Endothelial cell of umbilical vein (primary cell): ENCODE measurements at regions not wholly inside any gene's neighbourhood (a gene's known extent, or its start where the extent isn't known, plus 50 kb on each side); places are given as distances from the start of the nearest gene placed in this dataset.

Experiments
- BruUV-seq: library from RNA; stranded (reverse); fragments of 400-500 nt; replicated peaks from 2 replicates; lab custom pipeline; 2021; lab: Mats Ljungman, UMichigan
- CTCF ChIA-PET: fragments of 300-600, 350-600 bp; sonication (Branson Sonifier 250); formaldehyde crosslinking; loops from one replicate; lab custom pipeline; 2021; ENCODE audit warnings: antibody characterized with exemption, inconsistent platforms; lab: Charles Lee
- POLR2A ChIA-PET: fragments of 300-600, 350-600 bp; sonication (Branson Sonifier 250); formaldehyde crosslinking; loops from one replicate; lab custom pipeline; 2021; ENCODE audit warnings: antibody characterized with exemption, inconsistent platforms; lab: Charles Lee
- DNase-seq: peaks from one replicate; pipeline ENCODE4 v3.0.0-alpha.2; 2011; ENCODE audit warnings: low read depth, low spot score
- FAIRE-seq: peaks from 2 replicates; lab custom pipeline; 2011; peaks lifted over from hg19 to GRCh38; lab: Jason Lieb, UNC
- H2AFZ ChIP-seq: 2 replicates; pipeline ENCODE4 v1.6.0; 2012; ENCODE audit warnings: low read depth, low read length, control low read depth, inconsistent platforms
- H3K27ac ChIP-seq: 2 replicates; pipeline ENCODE4 v1.5.1; 2011; ENCODE audit warnings: low read depth, mild to moderate bottlenecking, control low read depth, low read length, moderate library complexity; ENCODE audit not compliant: insufficient read depth
- H3K27me3 ChIP-seq, 2 experiments: 2 replicates each; pipeline versions ENCODE4 v1.6.0 to v1.6.1; 2011; ENCODE audit warnings: low read length in 2 of 2, mixed read lengths in 1 of 2; ENCODE audit not compliant: control insufficient read depth in 2 of 2, insufficient read depth in 2 of 2
- H3K36me3 ChIP-seq, 2 experiments: 2 replicates in 1 of 2; 3 replicates in 1 of 2; pipeline ENCODE4 v1.5.1; 2011; ENCODE audit warnings: low read length in 2 of 2, mild to moderate bottlenecking in 1 of 2, moderate library complexity in 1 of 2; ENCODE audit not compliant: control insufficient read depth in 2 of 2, insufficient read depth in 2 of 2; ENCODE audit errors: extremely low read depth in 1 of 2
- H3K4me1 ChIP-seq: 3 replicates; pipeline ENCODE4 v1.5.1; 2011; ENCODE audit warnings: mild to moderate bottlenecking, low read length; ENCODE audit not compliant: control insufficient read depth, insufficient read depth; ENCODE audit errors: extremely low read depth
- H3K4me2 ChIP-seq: 2 replicates; pipeline ENCODE4 v1.6.1; 2011; ENCODE audit warnings: low read length, control low read depth, mixed read lengths; ENCODE audit not compliant: insufficient read depth
- H3K4me3 ChIP-seq, 3 experiments: fragments of 200-600 bp in 1 of 3; sonication (generic), shearing (Covaris generic) in 1 of 3; replicated peaks in 1 of 3; 2 replicates each; pipeline ENCODE4 v1.5.1; 2011 to 2016; ENCODE audit warnings: control low read depth in 3 of 3, low read length in 3 of 3, mild to moderate bottlenecking in 2 of 3, inconsistent platforms in 1 of 3, low read depth in 1 of 3, moderate library complexity in 1 of 3; ENCODE audit not compliant: insufficient read depth in 1 of 3
- H3K79me2 ChIP-seq: 2 replicates; pipeline ENCODE4 v1.6.0; 2012; ENCODE audit warnings: low read length, inconsistent platforms; ENCODE audit not compliant: control insufficient read depth, insufficient read depth
- H3K9ac ChIP-seq: replicated peaks from 2 replicates; pipeline ENCODE3; 2011; ENCODE audit warnings: low read length, control low read depth; ENCODE audit not compliant: insufficient read depth; ENCODE audit errors: extremely low read depth
- H3K9me1 ChIP-seq: replicated peaks from 3 replicates; pipeline ENCODE4 v1.6.0; 2011; ENCODE audit warnings: mild to moderate bottlenecking, low read length; ENCODE audit not compliant: control insufficient read depth, insufficient read depth; ENCODE audit errors: extremely low read depth
- H3K9me3 ChIP-seq: replicated peaks from 2 replicates; pipeline ENCODE4 v1.5.1; 2012; ENCODE audit warnings: low read length, inconsistent platforms; ENCODE audit not compliant: control insufficient read depth, insufficient read depth
- H4K20me1 ChIP-seq: replicated peaks from 2 replicates; pipeline ENCODE3; 2011; ENCODE audit warnings: mild to moderate bottlenecking, low read length; ENCODE audit not compliant: control insufficient read depth, insufficient read depth; ENCODE audit errors: extremely low read depth
- EZH2 ChIP-seq: IDR thresholded peaks from 2 replicates; pipeline ENCODE4 v1.6.1; 2012; ENCODE audit warnings: borderline replicate concordance, low read depth, mild to moderate bottlenecking, moderate library complexity, low read length, inconsistent platforms; ENCODE audit not compliant: severe bottlenecking
- FOS ChIP-seq: IDR thresholded peaks from 2 replicates; pipeline ENCODE4 v1.6.1; 2011; ENCODE audit warnings: mild to moderate bottlenecking, low read length, moderate library complexity, borderline replicate concordance; ENCODE audit not compliant: insufficient read depth
- GATA2 ChIP-seq: IDR thresholded peaks from 2 replicates; pipeline ENCODE4 v1.7.0; 2011; ENCODE audit warnings: low read depth, mild to moderate bottlenecking, moderate library complexity, mixed read lengths, low read length; ENCODE audit not compliant: insufficient read length, insufficient read depth
- JUN ChIP-seq: IDR thresholded peaks from 2 replicates; pipeline ENCODE4 v1.6.1; 2011; ENCODE audit warnings: borderline replicate concordance, low read depth; ENCODE audit not compliant: insufficient read length, insufficient read depth
- MYC ChIP-seq: IDR thresholded peaks from one replicate; pipeline ENCODE4 v1.6.1; 2011; ENCODE audit warnings: mild to moderate bottlenecking, low read depth, low read length
- POLR2A ChIP-seq: IDR thresholded peaks from 2 replicates; pipeline ENCODE4 v1.6.1; 2012; ENCODE audit warnings: low read depth, mild to moderate bottlenecking, control low read depth, low read length
- POLR2AphosphoS5 ChIP-seq: IDR thresholded peaks from 2 replicates; pipeline ENCODE4 v1.6.1; 2012; ENCODE audit warnings: low read depth, mild to moderate bottlenecking, control low read depth, low read length, moderate library complexity; ENCODE audit not compliant: insufficient read depth
- dilution Hi-C: fragments of 300-500 bp; cut with MboI; formaldehyde crosslinking; loops from one replicate; pipeline ENCODE4 v1.15.0; 2019; ENCODE audit warnings: low sequenced_read_pairs; ENCODE audit not compliant: extremely low pct_ligation_motif_present
- intact Hi-C: fragments of 100-400 bp; cut with micrococcal nuclease; formaldehyde crosslinking; loops from one replicate; pipeline ENCODE4 v1.10.0; 2022
- TF ChIP-seq, protein P1 (sequence below): IDR thresholded peaks from 2 replicates; pipeline ENCODE4 v1.6.1; 2011; ENCODE audit not compliant: insufficient read depth, insufficient read length
- TF ChIP-seq, protein P2 (sequence below), 2 donors: IDR thresholded peaks; 1 replicate in 1 of 2; 2 replicates in 1 of 2; pipeline ENCODE4 v1.5.1; 2011; ENCODE audit warnings: low read length in 2 of 2, mild to moderate bottlenecking in 2 of 2, moderate library complexity in 2 of 2, control low read depth in 1 of 2, inconsistent platforms in 1 of 2, low read depth in 1 of 2; ENCODE audit not compliant: insufficient read depth in 1 of 2; ENCODE audit errors: extremely low read depth in 1 of 2

- ChIA-PET CTCF (interaction anchor here (1.0 to 1.4 kb wide), 2 partner anchors 24 to 86 kb away, joined by 3 to 5 read pairs; no protein-coding TSS in a partner anchor), POLR2A (interaction anchor here (0.6 kb wide), 1 partner anchor 20 kb away, joined by 3 read pairs; no protein-coding TSS in a partner anchor)
- FAIRE-seq, result no peak
- no peak for DNase-seq
- intact Hi-C loops, result loop anchor here (5.0 kb wide), 1 partner anchor 37 kb away; no protein-coding TSS in a partner anchor
- Histone ChIP-seq H4K20me1 (no peaks in the 10 kb centered on the region), H3K36me3 (no peaks in the 10 kb centered on the region), H3K4me1 (peaks cover 10% of the 10 kb centered on the region), H2AFZ (no peak overlapping the region), H3K9me1 (no peaks in the 10 kb centered on the region), H3K27me3 (no peaks in the 10 kb centered on the region), H3K4me3 (no peak overlapping the region), H3K79me2 (no peaks in the 10 kb centered on the region), H3K4me2 (no peak overlapping the region), H3K9me3 (no peaks in the 10 kb centered on the region), H3K27ac (peak overlapping the region; percentile 28), H3K9ac (no peak overlapping the region)
- TF ChIP-seq POLR2AphosphoS5 (no peak), JUN (no peak), MYC (no peak), EZH2 (no peak), GATA2 (no peak), FOS (no peak), POLR2A (no peak)
- TF ChIP-seq, protein P1, sequence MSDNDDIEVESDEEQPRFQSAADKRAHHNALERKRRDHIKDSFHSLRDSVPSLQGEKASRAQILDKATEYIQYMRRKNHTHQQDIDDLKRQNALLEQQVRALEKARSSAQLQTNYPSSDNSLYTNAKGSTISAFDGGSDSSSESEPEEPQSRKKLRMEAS, result no peak
- TF ChIP-seq, protein P2, sequence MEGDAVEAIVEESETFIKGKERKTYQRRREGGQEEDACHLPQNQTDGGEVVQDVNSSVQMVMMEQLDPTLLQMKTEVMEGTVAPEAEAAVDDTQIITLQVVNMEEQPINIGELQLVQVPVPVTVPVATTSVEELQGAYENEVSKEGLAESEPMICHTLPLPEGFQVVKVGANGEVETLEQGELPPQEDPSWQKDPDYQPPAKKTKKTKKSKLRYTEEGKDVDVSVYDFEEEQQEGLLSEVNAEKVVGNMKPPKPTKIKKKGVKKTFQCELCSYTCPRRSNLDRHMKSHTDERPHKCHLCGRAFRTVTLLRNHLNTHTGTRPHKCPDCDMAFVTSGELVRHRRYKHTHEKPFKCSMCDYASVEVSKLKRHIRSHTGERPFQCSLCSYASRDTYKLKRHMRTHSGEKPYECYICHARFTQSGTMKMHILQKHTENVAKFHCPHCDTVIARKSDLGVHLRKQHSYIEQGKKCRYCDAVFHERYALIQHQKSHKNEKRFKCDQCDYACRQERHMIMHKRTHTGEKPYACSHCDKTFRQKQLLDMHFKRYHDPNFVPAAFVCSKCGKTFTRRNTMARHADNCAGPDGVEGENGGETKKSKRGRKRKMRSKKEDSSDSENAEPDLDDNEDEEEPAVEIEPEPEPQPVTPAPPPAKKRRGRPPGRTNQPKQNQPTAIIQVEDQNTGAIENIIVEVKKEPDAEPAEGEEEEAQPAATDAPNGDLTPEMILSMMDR (IDR thresholded peaks at IDR 0.05; ENCODE audit: extremely low read depth in 1 of 2, insufficient read depth in 1 of 2, low read depth in 1 of 2, low read length in 2 of 2), result no peak
- no TSS peak for BruUV-seq
- dilution Hi-C loops, result no loop called here
Observed at GRCh38 chr2:240319221-240319854, 116.1 kb upstream of the GPC1 start.
